H1 (cell line): ENCODE measurements at regions not wholly inside any gene's neighbourhood (a gene's known extent, or its start where the extent isn't known, plus 50 kb on each side); places are given as distances from the start of the nearest gene placed in this dataset.

Source experiments
- CTCF ChIA-PET: fragments of 300-600 bp; sonication (Branson Sonifier 250); formaldehyde crosslinking; loops from one replicate; lab custom pipeline; 2021; ENCODE audit not compliant: partially characterized antibody; lab: Charles Lee
- POLR2A ChIA-PET: fragments of 300-600 bp; sonication (Branson Sonifier 250); formaldehyde crosslinking; loops from one replicate; lab custom pipeline; 2021; ENCODE audit warnings: inconsistent platforms; ENCODE audit not compliant: partially characterized antibody; lab: Charles Lee
- DNase-seq, 2 experiments: peaks; one replicate each; pipeline versions ENCODE4 v3.0.0 to v3.0.0-alpha.2; 2010 to 2022; ENCODE audit warnings: low spot score in 2 of 2, low read depth in 1 of 2, mixed read lengths in 1 of 2
- FAIRE-seq: peaks from 2 replicates; lab custom pipeline; 2011; peaks lifted over from hg19 to GRCh38; lab: Jason Lieb, UNC
- H2AFZ ChIP-seq: 2 replicates; pipeline ENCODE4 v1.8.1; 2012; ENCODE audit warnings: low read length, inconsistent platforms
- H2AK5ac ChIP-seq: 2 replicates; pipeline ENCODE4 v1.6.1; 2013; ENCODE audit warnings: low read depth, low read length
- H2BK120ac ChIP-seq: replicated peaks from 2 replicates; pipeline ENCODE3; 2013; ENCODE audit warnings: low read depth, low read length, inconsistent platforms
- H2BK12ac ChIP-seq: 2 replicates; pipeline ENCODE4 v1.6.1; 2013; ENCODE audit warnings: low read depth, low read length
- H2BK15ac ChIP-seq: 2 replicates; pipeline ENCODE4 v1.6.1; 2013; ENCODE audit warnings: low read length
- H2BK20ac ChIP-seq: 2 replicates; pipeline ENCODE4 v1.6.1; 2013; ENCODE audit warnings: low read length
- H2BK5ac ChIP-seq: 2 replicates; pipeline ENCODE4 v1.6.1; 2013; ENCODE audit warnings: low read depth, low read length
- H3K14ac ChIP-seq: 2 replicates; pipeline ENCODE4 v1.6.1; 2013; ENCODE audit warnings: inconsistent platforms; ENCODE audit not compliant: insufficient read length
- H3K18ac ChIP-seq: 2 replicates; pipeline ENCODE4 v1.6.1; 2013; ENCODE audit warnings: low read length; ENCODE audit errors: extremely low read depth
- H3K23ac ChIP-seq: 2 replicates; pipeline ENCODE4 v1.6.1; 2013; ENCODE audit warnings: inconsistent platforms; ENCODE audit not compliant: insufficient read length
- H3K23me2 ChIP-seq: 2 replicates; pipeline ENCODE4 v1.6.1; 2013; ENCODE audit warnings: low read depth, low read length
- H3K27ac ChIP-seq: 2 replicates; pipeline ENCODE4 v1.6.1; 2011; ENCODE audit warnings: low read depth, low read length, inconsistent platforms
- H3K27me3 ChIP-seq, 4 experiments: replicated peaks in 1 of 4; 1 replicate in 1 of 4; 2 replicates in 3 of 4; pipeline versions ENCODE4 v1.6.1 to v1.8.1; 2011 to 2013; ENCODE audit warnings: low read length in 3 of 4, mild to moderate bottlenecking in 3 of 4, inconsistent platforms in 2 of 4, mixed read lengths in 2 of 4, moderate library complexity in 1 of 4; ENCODE audit not compliant: control insufficient read depth in 3 of 4, insufficient read depth in 3 of 4; ENCODE audit errors: extremely low read depth in 1 of 4
- H3K36me3 ChIP-seq, 4 experiments: 2 replicates each; pipeline versions ENCODE4 v1.6.1 to v1.8.1; 2011 to 2013; ENCODE audit warnings: mild to moderate bottlenecking in 4 of 4, low read length in 3 of 4, moderate library complexity in 2 of 4, control low read depth in 1 of 4, inconsistent platforms in 1 of 4; ENCODE audit not compliant: insufficient read depth in 4 of 4, control insufficient read depth in 2 of 4
- H3K4ac ChIP-seq: replicated peaks from 2 replicates; pipeline ENCODE3; 2013; ENCODE audit warnings: low read length, low read depth, mixed read lengths, inconsistent platforms; ENCODE audit not compliant: insufficient read length
- H3K4me1 ChIP-seq, 4 experiments: replicated peaks in 1 of 4; 1 replicate in 1 of 4; 2 replicates in 3 of 4; pipeline versions ENCODE4 v1.6.1 to v1.8.1; 2011 to 2013; ENCODE audit warnings: low read length in 3 of 4, inconsistent platforms in 2 of 4, mixed read lengths in 1 of 4; ENCODE audit not compliant: insufficient read depth in 4 of 4, control insufficient read depth in 3 of 4
- H3K4me2 ChIP-seq, 2 experiments: 2 replicates each; pipeline versions ENCODE4 v1.6.1 to v1.8.1; 2011 to 2013; ENCODE audit warnings: low read depth in 2 of 2, low read length in 2 of 2, control low read depth in 1 of 2, inconsistent platforms in 1 of 2, mild to moderate bottlenecking in 1 of 2; ENCODE audit not compliant: insufficient read depth in 1 of 2
- H3K4me3 ChIP-seq, 4 experiments: fragments of 200-600, 300-600 bp in 1 of 4; sonication (generic), shearing (Covaris generic), sonication (Bioruptor Twin) in 1 of 4; 2 replicates each; pipeline versions ENCODE4 v1.5.1 to v1.8.1; 2011 to 2016; ENCODE audit warnings: low read length in 4 of 4, low read depth in 3 of 4, control low read depth in 2 of 4, inconsistent platforms in 2 of 4, mild to moderate bottlenecking in 2 of 4, mixed read lengths in 1 of 4, moderate library complexity in 1 of 4; ENCODE audit not compliant: insufficient read depth in 2 of 4; ENCODE audit errors: extremely low read depth in 1 of 4
- H3K56ac ChIP-seq: replicated peaks from 2 replicates; pipeline ENCODE3; 2013; ENCODE audit warnings: low read depth, mild to moderate bottlenecking, mixed read lengths, low read length, inconsistent platforms; ENCODE audit not compliant: insufficient read length
- H3K79me1 ChIP-seq: 2 replicates; pipeline ENCODE4 v1.6.1; 2013; ENCODE audit warnings: low read depth, low read length, control low read depth
- H3K79me2 ChIP-seq, 2 experiments: 2 replicates each; pipeline versions ENCODE4 v1.6.1 to v1.8.1; 2012 to 2013; ENCODE audit warnings: low read length in 2 of 2, mild to moderate bottlenecking in 2 of 2, inconsistent platforms in 1 of 2; ENCODE audit not compliant: insufficient read depth in 2 of 2, control insufficient read depth in 1 of 2
- H3K9ac ChIP-seq, 4 experiments: replicated peaks in 1 of 4; 1 replicate in 1 of 4; 2 replicates in 3 of 4; pipeline versions ENCODE4 v1.6.1 to v1.8.1; 2011 to 2013; ENCODE audit warnings: low read depth in 3 of 4, low read length in 3 of 4, control low read depth in 2 of 4, mild to moderate bottlenecking in 2 of 4, moderate library complexity in 2 of 4, inconsistent platforms in 1 of 4; ENCODE audit errors: extremely low read depth in 1 of 4
- H3K9me3 ChIP-seq, 2 experiments: 2 replicates each; pipeline versions ENCODE4 v1.6.1 to v1.8.1; 2012 to 2013; ENCODE audit warnings: mild to moderate bottlenecking in 2 of 2, moderate library complexity in 2 of 2, control low read depth in 1 of 2, inconsistent platforms in 1 of 2, low read depth in 1 of 2, low read length in 1 of 2, mixed read lengths in 1 of 2; ENCODE audit not compliant: insufficient read depth in 2 of 2
- H4K20me1 ChIP-seq, 2 experiments: replicated peaks in 1 of 2; 2 replicates each; pipeline versions ENCODE3 to v1.8.1; 2011 to 2013; ENCODE audit warnings: inconsistent platforms in 2 of 2, low read length in 2 of 2, mild to moderate bottlenecking in 1 of 2; ENCODE audit not compliant: insufficient read depth in 2 of 2, control insufficient read depth in 1 of 2
- H4K5ac ChIP-seq: 2 replicates; pipeline ENCODE4 v1.6.1; 2013; ENCODE audit warnings: low read length, low read depth, mixed read lengths, inconsistent platforms; ENCODE audit not compliant: insufficient read length
- H4K8ac ChIP-seq: 2 replicates; pipeline ENCODE4 v1.8.0; 2013; ENCODE audit warnings: mild to moderate bottlenecking, moderate library complexity, low read length, inconsistent platforms; ENCODE audit not compliant: insufficient read depth; ENCODE audit errors: extremely low read depth
- H4K91ac ChIP-seq: replicated peaks from 2 replicates; pipeline ENCODE3; 2013; ENCODE audit warnings: low read length, mixed read lengths, inconsistent platforms; ENCODE audit not compliant: insufficient read length
- EP300 ChIP-seq, 2 experiments: IDR thresholded peaks; 1 replicate in 1 of 2; 2 replicates in 1 of 2; pipeline ENCODE4 v1.6.1; 2011 to 2012; ENCODE audit warnings: low read depth in 2 of 2, low read length in 2 of 2, mild to moderate bottlenecking in 2 of 2, borderline replicate concordance in 1 of 2, inconsistent platforms in 1 of 2, moderate library complexity in 1 of 2
- GTF2F1 ChIP-seq: IDR thresholded peaks from 2 replicates; pipeline ENCODE4 v1.6.1; 2012; ENCODE audit warnings: low read depth, low read length, improper control_type of control experiment, borderline replicate concordance
- HDAC6 ChIP-seq: IDR thresholded peaks from one replicate; pipeline ENCODE4 v1.7.1; 2012; ENCODE audit warnings: low read depth, mild to moderate bottlenecking, inconsistent platforms, low read length, moderate library complexity
- NRF1 ChIP-seq: IDR thresholded peaks from 2 replicates; pipeline ENCODE4 v1.6.1; 2011; ENCODE audit warnings: mild to moderate bottlenecking, low read depth, low read length, improper control_type of control experiment
- RBBP5 ChIP-seq: IDR thresholded peaks from 2 replicates; pipeline ENCODE4 v1.7.1; 2012; ENCODE audit warnings: low read depth, mild to moderate bottlenecking, inconsistent platforms, low read length, moderate library complexity, borderline replicate concordance
- SIN3A ChIP-seq, 2 experiments: IDR thresholded peaks in 1 of 2; conservative IDR thresholded peaks in 1 of 2; 2 replicates each; pipeline ENCODE4 v1.6.1; 2011 to 2012; ENCODE audit warnings: low read length in 2 of 2, improper control_type of control experiment in 1 of 2, low read depth in 1 of 2, mild to moderate bottlenecking in 1 of 2
- SUZ12 ChIP-seq: fragments of 200-600 bp; sonication (generic); IDR thresholded peaks from 2 replicates; pipeline ENCODE4 v1.6.1; 2012; ENCODE audit warnings: mild to moderate bottlenecking, inconsistent platforms, low read length, moderate library complexity, mixed read lengths
- TAF7 ChIP-seq: optimal IDR thresholded peaks from 2 replicates; pipeline ENCODE3; 2011; ENCODE audit warnings: low read depth, mild to moderate bottlenecking, inconsistent platforms, low read length, moderate library complexity, borderline replicate concordance
- WGBS, 2 experiments: shearing (Covaris generic) in 1 of 2; methylation state at CpG; one replicate each; pipeline versions ENCODE4 v1.1.6 to v1.1.7; 2013 to 2015; ENCODE audit warnings: low lambda C conversion rate in 2 of 2, mixed read lengths in 2 of 2, inconsistent platforms in 1 of 2, low coverage in 1 of 2, missing lambda C conversion rate in 1 of 2; ENCODE audit not compliant: insufficient replicate concordance in 2 of 2, insufficient coverage in 1 of 2, insufficient read length in 1 of 2; ENCODE audit errors: extremely low coverage in 1 of 2, missing lambda C conversion rate in 1 of 2; 5-methylcytosine and 5-hydroxymethylcytosine counted together
- TF ChIP-seq, protein P1 (sequence below): IDR thresholded peaks from 2 replicates; pipeline ENCODE4 v1.6.1; 2012; ENCODE audit warnings: inconsistent platforms
- TF ChIP-seq, protein P2 (sequence below): IDR thresholded peaks from 2 replicates; pipeline ENCODE4 v1.6.1; 2011; ENCODE audit warnings: low read depth, mild to moderate bottlenecking, low read length; ENCODE audit not compliant: insufficient read depth

DNA sequence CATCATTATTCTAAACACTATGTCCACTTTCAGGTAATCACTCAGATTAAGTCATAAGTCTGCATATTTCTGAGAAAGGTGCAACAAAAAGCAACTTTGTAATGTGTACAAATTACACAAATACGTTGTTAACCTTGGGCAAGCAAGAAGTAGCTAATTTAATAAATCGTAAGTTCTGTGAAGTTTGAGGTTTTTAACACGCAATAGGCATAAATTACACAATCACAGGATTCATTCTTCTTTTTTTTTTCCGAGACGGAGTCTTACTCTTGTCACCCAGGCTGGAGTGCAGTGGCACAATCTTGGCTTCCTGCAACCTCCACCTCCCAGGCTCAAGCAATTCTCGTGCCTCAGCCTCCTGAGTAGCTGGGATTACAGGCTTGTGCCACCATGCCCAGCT lies 57.2 kb upstream of the F13A1 start:
- Histone ChIP-seq H2AFZ (no peak overlapping the region), H3K4ac (no peak overlapping the region), H3K56ac (no peak overlapping the region), H3K4me3 (no peak overlapping the region), H3K79me2 (no peaks in the 10 kb centered on the region), H3K23me2 (no peaks in the 10 kb centered on the region), H2AK5ac (no peak overlapping the region), H2BK20ac (no peak overlapping the region), H2BK120ac (no peak overlapping the region), H2BK15ac (no peak overlapping the region), H3K36me3 (no peaks in the 10 kb centered on the region), H3K4me1 (no peaks in the 10 kb centered on the region), H4K8ac (no peak overlapping the region), H3K79me1 (no peaks in the 10 kb centered on the region), H3K4me2 (no peak overlapping the region), H4K91ac (no peak overlapping the region), H3K27me3 (no peaks in the 10 kb centered on the region), H3K23ac (no peak overlapping the region), H2BK12ac (no peak overlapping the region), H3K9ac (no peak overlapping the region), H3K9me3 (no peaks in the 10 kb centered on the region), H3K18ac (no peak overlapping the region), H3K14ac (no peak overlapping the region), H3K27ac (no peak overlapping the region), H4K5ac (no peak overlapping the region), H4K20me1 (no peaks in the 10 kb centered on the region), H2BK5ac (no peak overlapping the region)
- FAIRE-seq (no peak), DNase-seq (no peak)
- 89% methylated on average over 6 of the region's 6 CpGs; no CpG with 5 or more reads in 1 of the 2 experiments for WGBS, 2 experiments
- TF ChIP-seq EP300 (IDR thresholded peaks at IDR 0.05; ENCODE audit: borderline replicate concordance in 1 of 2, low read depth in 2 of 2, low read length in 2 of 2) (no peak), GTF2F1 (no peak), TAF7 (no peak), SUZ12 (no peak), HDAC6 (no peak), NRF1 (no peak), SIN3A (conservative IDR thresholded peaks at IDR 0.05 in 1 of 2, IDR thresholded peaks at IDR 0.05 in 1 of 2; ENCODE audit: low read depth in 1 of 2, low read length in 2 of 2) (no peak), RBBP5 (no peak)
- TF ChIP-seq, protein P1, sequence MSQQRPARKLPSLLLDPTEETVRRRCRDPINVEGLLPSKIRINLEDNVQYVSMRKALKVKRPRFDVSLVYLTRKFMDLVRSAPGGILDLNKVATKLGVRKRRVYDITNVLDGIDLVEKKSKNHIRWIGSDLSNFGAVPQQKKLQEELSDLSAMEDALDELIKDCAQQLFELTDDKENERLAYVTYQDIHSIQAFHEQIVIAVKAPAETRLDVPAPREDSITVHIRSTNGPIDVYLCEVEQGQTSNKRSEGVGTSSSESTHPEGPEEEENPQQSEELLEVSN, result no peak
- TF ChIP-seq, protein P2, sequence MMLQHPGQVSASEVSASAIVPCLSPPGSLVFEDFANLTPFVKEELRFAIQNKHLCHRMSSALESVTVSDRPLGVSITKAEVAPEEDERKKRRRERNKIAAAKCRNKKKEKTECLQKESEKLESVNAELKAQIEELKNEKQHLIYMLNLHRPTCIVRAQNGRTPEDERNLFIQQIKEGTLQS, result no peak
- ChIA-PET POLR2A (no interaction called here), CTCF (no interaction called here)
